ENCODE measurements at regions not wholly inside any gene's neighbourhood (a gene's known extent, or its start where the extent isn't known, plus 50 kb on each side); places are given as distances from the start of the nearest gene placed in this dataset.

- POLR2A ChIA-PET: no interaction called here
- no peak overlapping the region for H3K4me2 ChIP-seq (replicated peaks; ENCODE audit: low read depth, low read length, poor library complexity, severe bottlenecking)
- intact Hi-C loops (cut with micrococcal nuclease): no loop called here
Observed at GRCh38 chr20:54292185-54292584, 84.3 kb downstream of the PFDN4 start.

GRCh38 chr20:54293526-54293925, 85.6 kb downstream of the PFDN4 start:
- CTCF ChIA-PET: no interaction called here
- ATAC-seq (ENCODE audit: low read depth): no peak
- POLR2A ChIA-PET: no interaction called here
- H3K4me1 Mint-ChIP-seq: no peaks in the 10 kb centered on the region
- no peak overlapping the region for H3K4me3 Mint-ChIP-seq
- no peak for DNase-seq
- Histone ChIP-seq H3K27ac (ENCODE audit: low read length in 2 of 2) (no peak overlapping the region), H3K4me1 (ENCODE audit: control insufficient read depth in 2 of 2, insufficient read depth in 2 of 2, low read length in 2 of 2) (no peaks in the 10 kb centered on the region), H3K9me3 (ENCODE audit: control extremely low read depth in 1 of 3, control insufficient read depth in 2 of 3, insufficient read depth in 1 of 3, low read length in 2 of 3) (no peaks in the 10 kb centered on the region), H4K20me1 (ENCODE audit: control insufficient read depth, insufficient read depth, low read length, poor library complexity, severe bottlenecking) (no peaks in the 10 kb centered on the region), H3K4me2 (replicated peaks; ENCODE audit: low read depth, low read length, poor library complexity, severe bottlenecking) (no peak overlapping the region), H3K36me3 (replicated peaks in 1 of 2; ENCODE audit: control extremely low read depth in 1 of 2, control insufficient read depth in 1 of 2, extremely low read depth in 1 of 2, insufficient read depth in 2 of 2, low read length in 1 of 2) (no peaks in the 10 kb centered on the region), H3K27me3 (replicated peaks in 1 of 4; ENCODE audit: control extremely low read depth in 1 of 4, control insufficient read depth in 3 of 4, insufficient read depth in 4 of 4, low read length in 3 of 4) (peaks cover 0 to 8% (median 2%) of the 10 kb centered on the region in 4 experiments), H3K4me3 (ENCODE audit: control extremely low read depth in 1 of 5, extremely low read depth in 1 of 5, insufficient read depth in 1 of 5, low read depth in 2 of 5, low read length in 4 of 5) (no peak overlapping the region), H2AFZ (ENCODE audit: insufficient read depth, low read depth, low read length, poor library complexity, severe bottlenecking) (no peak overlapping the region), H3K9ac (ENCODE audit: low read length) (no peak overlapping the region), H3K79me2 (ENCODE audit: control insufficient read depth, insufficient read depth, low read length) (no peaks in the 10 kb centered on the region)
- WGBS (ENCODE audit: insufficient coverage): no CpG with 5 or more reads among the region's 2 CpGs
- intact Hi-C loops (cut with micrococcal nuclease): no loop called here
- TF ChIP-seq EZH2 (IDR thresholded peaks at IDR 0.05; ENCODE audit: borderline replicate concordance, insufficient read depth, low read depth, low read length, poor library complexity, severe bottlenecking) (no peak), CTCF (IDR thresholded peaks at IDR 0.05) (no peak)
- no peak overlapping the region for H3K27ac Mint-ChIP-seq
- H3K9me3 Mint-ChIP-seq (ENCODE audit: insufficient read depth): no peaks in the 10 kb centered on the region
- peaks cover 15% of the 10 kb centered on the region for H3K27me3 Mint-ChIP-seq

More at GRCh38 chr20:54292185-54292584, 84.3 kb downstream of the PFDN4 start:
- Histone ChIP-seq H3K4me1 (ENCODE audit: control insufficient read depth in 2 of 2, insufficient read depth in 2 of 2, low read length in 2 of 2) (no peaks in the 10 kb centered on the region), H3K27ac (ENCODE audit: low read length in 2 of 2) (no peak overlapping the region), H3K4me3 (ENCODE audit: control extremely low read depth in 1 of 5, extremely low read depth in 1 of 5, insufficient read depth in 1 of 5, low read depth in 2 of 5, low read length in 4 of 5) (no peak overlapping the region), H3K27me3 (replicated peaks in 1 of 4; ENCODE audit: control extremely low read depth in 1 of 4, control insufficient read depth in 3 of 4, insufficient read depth in 4 of 4, low read length in 3 of 4) (peaks cover 0 to 8% (median 1%) of the 10 kb centered on the region in 4 experiments), H3K79me2 (ENCODE audit: control insufficient read depth, insufficient read depth, low read length) (no peaks in the 10 kb centered on the region), H2AFZ (ENCODE audit: insufficient read depth, low read depth, low read length, poor library complexity, severe bottlenecking) (no peak overlapping the region), H3K36me3 (replicated peaks in 1 of 2; ENCODE audit: control extremely low read depth in 1 of 2, control insufficient read depth in 1 of 2, extremely low read depth in 1 of 2, insufficient read depth in 2 of 2, low read length in 1 of 2) (no peaks in the 10 kb centered on the region), H3K9me3 (ENCODE audit: control extremely low read depth in 1 of 3, control insufficient read depth in 2 of 3, insufficient read depth in 1 of 3, low read length in 2 of 3) (no peaks in the 10 kb centered on the region), H3K9ac (ENCODE audit: low read length) (no peak overlapping the region), H4K20me1 (ENCODE audit: control insufficient read depth, insufficient read depth, low read length, poor library complexity, severe bottlenecking) (no peaks in the 10 kb centered on the region)
- H3K4me1 Mint-ChIP-seq: no peaks in the 10 kb centered on the region
- no peaks in the 10 kb centered on the region for H3K9me3 Mint-ChIP-seq (ENCODE audit: insufficient read depth)
- TF ChIP-seq CTCF (IDR thresholded peaks at IDR 0.05): no peak
- no peak for TF ChIP-seq EZH2 (IDR thresholded peaks at IDR 0.05; ENCODE audit: borderline replicate concordance, insufficient read depth, low read depth, low read length, poor library complexity, severe bottlenecking)
- ATAC-seq (ENCODE audit: low read depth): no peak
- H3K4me3 Mint-ChIP-seq: no peak overlapping the region
- no peak for DNase-seq
- WGBS (ENCODE audit: insufficient coverage): 14% methylated on average over 1 of the region's 3 CpGs
- CTCF ChIA-PET: no interaction called here
- peaks cover 15% of the 10 kb centered on the region for H3K27me3 Mint-ChIP-seq
- H3K27ac Mint-ChIP-seq: no peak overlapping the region

Data from B cell (primary cell).